T-helper 1 cell treated with Interleukin-12 subunit alpha and Interleukin-12 subunit beta and Interleukin-4 antibody, amounts not matched to agents 30 μg/mL and 1 μg/mL, for 36 hours (primary cell): ENCODE measurements at regions not wholly inside any gene's neighbourhood (a gene's known extent, or its start where the extent isn't known, plus 50 kb on each side); places are given as distances from the start of the nearest gene placed in this dataset.
"Not testable (repeated sequence)": the region's sequence is repeated elsewhere in the genome, so short reads cannot be mapped to it uniquely, and the experiment has no call there.

Source experiments
- H3K27ac Mint-ChIP-seq: one replicate; pipeline ENCODE4 v1.8.0; 2021; ENCODE audit warnings: mild to moderate bottlenecking, mixed read lengths
- H3K27me3 Mint-ChIP-seq: one replicate; pipeline ENCODE4 v1.8.0; 2021; ENCODE audit warnings: low read depth, mixed read lengths
- H3K36me3 Mint-ChIP-seq: one replicate; pipeline ENCODE4 v1.8.0; 2021; ENCODE audit warnings: low read depth, mixed read lengths
- H3K4me1 Mint-ChIP-seq: one replicate; pipeline ENCODE4 v1.8.0; 2021; ENCODE audit warnings: low read depth, mixed read lengths
- H3K4me3 Mint-ChIP-seq: one replicate; pipeline ENCODE4 v1.8.0; 2021; ENCODE audit warnings: mild to moderate bottlenecking, moderate library complexity, mixed read lengths
- H3K9me3 Mint-ChIP-seq: one replicate; pipeline ENCODE4 v1.8.0; 2021; ENCODE audit warnings: mixed read lengths

GRCh38 chr2:870426-870825 is 80.2 kb upstream of the SNTG2 start:
- Mint-ChIP-seq H3K4me3 (no peak overlapping the region), H3K36me3 (no peaks in the 10 kb centered on the region), H3K27me3 (no peaks in the 10 kb centered on the region), H3K27ac (no peak overlapping the region), H3K9me3 (no peaks in the 10 kb centered on the region), H3K4me1 (no peaks in the 10 kb centered on the region)

DNA sequence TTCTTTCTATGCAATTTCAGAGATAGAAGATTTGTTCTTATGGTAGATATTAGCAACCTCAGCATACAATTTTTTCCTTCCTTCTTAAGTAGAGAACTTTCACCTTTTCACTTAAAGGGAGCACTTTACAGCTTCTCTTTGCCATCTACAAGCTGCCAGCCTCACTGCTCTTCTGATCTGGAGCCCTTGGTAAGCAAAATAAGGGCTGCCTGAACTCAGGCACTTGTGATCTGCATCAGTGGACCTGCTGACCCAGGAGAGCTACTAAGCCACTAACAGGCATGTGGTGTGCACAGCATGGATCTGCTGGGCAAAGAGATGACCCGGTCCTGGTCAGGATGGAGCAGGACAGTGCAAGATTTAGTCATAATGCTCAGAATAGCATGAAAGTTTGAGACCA is 80.8 kb upstream of the SNTG2 start:
- Mint-ChIP-seq H3K27ac (no peak overlapping the region), H3K4me3 (no peak overlapping the region), H3K9me3 (no peaks in the 10 kb centered on the region), H3K27me3 (no peaks in the 10 kb centered on the region), H3K36me3 (no peaks in the 10 kb centered on the region), H3K4me1 (no peaks in the 10 kb centered on the region)

DNA sequence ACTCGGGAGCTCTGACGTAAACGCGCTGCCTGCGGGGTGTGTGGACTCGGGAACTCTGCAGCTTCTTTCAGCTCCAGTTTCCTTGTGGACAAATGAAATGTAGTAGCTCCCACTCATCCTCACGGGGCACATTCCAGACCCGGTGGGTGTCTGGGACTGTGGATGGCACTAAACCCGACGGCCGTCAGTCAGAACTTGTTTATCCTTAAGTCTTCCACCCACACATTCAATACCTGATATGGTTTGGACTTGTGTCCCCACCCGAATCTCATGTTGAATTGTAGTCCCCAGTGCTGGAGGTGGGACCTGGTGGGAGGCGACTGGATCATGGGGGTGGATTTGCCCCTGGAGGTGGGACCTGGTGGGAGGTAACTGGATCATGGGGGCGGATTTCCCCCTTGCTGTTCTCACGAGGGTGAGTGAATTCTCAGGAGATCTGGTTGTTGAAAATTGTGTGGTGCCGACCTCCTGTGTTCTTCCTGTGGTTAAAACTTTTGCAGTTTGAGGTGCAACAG is 81.2 kb upstream of the SNTG2 start:
- H3K9me3 Mint-ChIP-seq, result no peaks in the 10 kb centered on the region
- H3K36me3 Mint-ChIP-seq, result no peaks in the 10 kb centered on the region
- H3K4me3 Mint-ChIP-seq, result no peak overlapping the region
- H3K27me3 Mint-ChIP-seq, result no peaks in the 10 kb centered on the region
- no peak overlapping the region for H3K27ac Mint-ChIP-seq
- no peaks in the 10 kb centered on the region for H3K4me1 Mint-ChIP-seq

GRCh38 chr2:868857-869256 is 81.8 kb upstream of the SNTG2 start:
- not testable (repeated sequence) for H3K27ac Mint-ChIP-seq, H3K9me3 Mint-ChIP-seq, H3K4me3 Mint-ChIP-seq, H3K27me3 Mint-ChIP-seq, H3K4me1 Mint-ChIP-seq, H3K36me3 Mint-ChIP-seq

DNA sequence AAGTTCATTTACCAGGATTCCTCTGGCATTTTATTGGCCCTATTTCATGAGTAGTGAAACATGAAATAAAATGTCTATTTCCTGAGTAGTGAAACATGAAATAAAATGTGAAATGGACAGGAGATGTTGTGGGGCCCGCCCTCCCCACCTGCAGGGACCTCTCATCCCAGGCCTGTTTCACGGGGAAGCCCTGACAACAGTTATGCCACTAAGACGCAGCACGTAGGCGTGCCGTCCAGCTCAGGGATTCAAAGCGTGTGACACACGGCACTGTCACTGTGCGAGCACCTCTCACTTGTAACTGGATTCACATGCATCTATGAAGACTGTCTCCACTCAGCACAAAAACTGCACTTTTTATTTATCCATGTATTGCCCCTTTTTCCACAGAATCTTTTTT is 83.4 kb upstream of the SNTG2 start:
- Mint-ChIP-seq H3K36me3 (no peaks in the 10 kb centered on the region), H3K4me3 (no peak overlapping the region), H3K4me1 (no peaks in the 10 kb centered on the region), H3K27me3 (no peaks in the 10 kb centered on the region), H3K9me3 (no peaks in the 10 kb centered on the region), H3K27ac (no peak overlapping the region)

DNA sequence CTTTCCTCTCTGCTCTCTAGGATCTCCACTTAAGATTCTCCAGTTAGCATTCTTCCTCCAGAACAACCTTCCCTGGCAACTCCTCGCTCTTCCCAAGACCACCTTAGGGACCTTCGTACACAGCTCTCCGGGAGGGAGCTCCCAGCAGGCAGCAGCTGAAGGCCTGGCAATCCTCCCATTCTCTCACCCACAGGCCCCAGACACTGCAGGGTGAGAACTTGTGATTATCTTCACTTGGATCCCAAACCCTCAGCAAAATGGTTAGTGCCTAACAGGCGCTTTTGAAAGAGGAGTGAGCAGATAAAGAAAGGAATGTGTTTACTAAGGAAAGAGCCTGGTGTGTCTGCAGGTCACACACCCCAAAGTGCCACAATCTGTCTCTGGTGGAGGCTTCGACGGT is 83.8 kb upstream of the SNTG2 start:
- Mint-ChIP-seq H3K27ac (no peak overlapping the region), H3K9me3 (no peaks in the 10 kb centered on the region), H3K4me1 (no peaks in the 10 kb centered on the region), H3K4me3 (no peak overlapping the region), H3K27me3 (no peaks in the 10 kb centered on the region), H3K36me3 (no peaks in the 10 kb centered on the region)

DNA sequence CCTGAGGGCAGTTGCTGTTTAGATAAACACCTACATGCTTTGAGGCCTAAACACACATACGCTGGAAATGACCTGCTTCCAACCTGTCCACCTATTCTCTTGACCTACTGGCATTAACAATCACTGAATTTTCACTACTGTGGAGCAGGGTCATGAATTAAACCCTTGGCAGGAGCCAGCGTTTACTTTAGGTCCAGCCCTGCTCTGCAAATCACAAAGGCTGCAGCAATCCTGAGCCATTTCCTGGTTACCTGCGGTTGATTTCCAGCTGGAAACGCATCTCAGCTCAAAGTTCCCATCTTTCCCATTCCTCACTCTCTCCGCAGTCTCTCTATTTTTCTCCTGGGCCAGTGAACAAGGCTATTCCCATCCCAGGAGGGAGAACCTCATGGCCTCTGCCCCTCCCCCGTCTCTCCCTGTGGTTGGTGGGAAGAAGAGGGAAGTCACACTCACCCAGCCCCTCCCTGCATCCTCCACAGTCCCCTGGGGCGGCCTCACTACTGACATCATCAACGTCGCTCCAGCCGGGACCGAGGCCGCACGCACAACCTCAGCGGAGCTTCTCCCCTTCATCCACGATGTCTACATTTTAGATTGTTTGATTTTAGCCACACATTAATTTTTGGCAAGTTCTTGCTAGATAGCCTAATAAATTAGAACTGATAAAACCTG is 84.5 kb upstream of the SNTG2 start:
- Mint-ChIP-seq H3K36me3 (no peaks in the 10 kb centered on the region), H3K4me1 (no peaks in the 10 kb centered on the region), H3K9me3 (no peaks in the 10 kb centered on the region), H3K27me3 (no peaks in the 10 kb centered on the region), H3K27ac (no peak overlapping the region), H3K4me3 (no peak overlapping the region)

GRCh38 chr2:864501-865106 is 86.0 kb upstream of the SNTG2 start:
- no peak overlapping the region for H3K4me3 Mint-ChIP-seq
- no peaks in the 10 kb centered on the region for H3K36me3 Mint-ChIP-seq
- no peaks in the 10 kb centered on the region for H3K27me3 Mint-ChIP-seq
- no peaks in the 10 kb centered on the region for H3K4me1 Mint-ChIP-seq
- H3K27ac Mint-ChIP-seq, result no peak overlapping the region
- no peaks in the 10 kb centered on the region for H3K9me3 Mint-ChIP-seq

DNA sequence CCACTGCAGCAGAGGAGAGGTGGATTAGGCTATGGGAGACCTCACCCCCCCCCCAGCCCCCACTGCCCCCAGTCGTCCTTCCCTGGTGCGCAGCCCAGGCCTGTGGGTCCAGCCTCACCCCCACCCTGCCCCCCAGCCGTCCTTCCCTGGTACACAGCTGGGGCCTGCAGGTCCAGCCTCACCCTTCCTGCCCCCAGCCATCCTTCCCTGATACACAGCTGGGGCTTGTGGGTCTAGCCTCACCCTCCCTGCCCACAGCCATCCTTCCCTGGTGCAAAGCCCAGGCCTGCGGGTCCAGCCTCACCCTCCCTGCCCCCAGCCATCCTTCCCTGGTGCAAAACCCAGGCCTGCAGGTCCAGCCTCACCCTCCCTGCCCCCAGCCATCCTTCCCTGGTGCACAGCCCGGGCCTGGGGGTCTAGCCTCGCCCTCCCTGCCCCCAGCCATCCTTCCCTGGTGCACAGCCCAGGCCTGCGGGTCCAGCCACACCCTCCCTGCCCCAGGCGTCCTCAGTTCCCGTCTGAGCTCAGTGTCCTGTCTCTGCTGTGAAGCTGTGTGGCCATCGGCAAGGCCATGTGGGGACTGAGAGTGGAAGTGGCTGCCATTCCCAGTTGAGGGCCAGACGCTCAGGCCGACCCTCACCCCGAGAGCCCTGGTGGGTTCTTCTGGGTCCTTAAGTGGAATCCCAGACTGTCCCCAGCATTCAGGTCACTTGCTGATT is 86.8 kb upstream of the SNTG2 start:
- no peak overlapping the region for H3K27ac Mint-ChIP-seq
- H3K9me3 Mint-ChIP-seq, result no peaks in the 10 kb centered on the region
- no peaks in the 10 kb centered on the region for H3K36me3 Mint-ChIP-seq

GRCh38 chr2:862731-863466 is 87.8 kb upstream of the SNTG2 start:
- H3K4me1 Mint-ChIP-seq, result no peaks in the 10 kb centered on the region
- no peak overlapping the region for H3K4me3 Mint-ChIP-seq
- H3K27me3 Mint-ChIP-seq, result no peaks in the 10 kb centered on the region
- no peaks in the 10 kb centered on the region for H3K36me3 Mint-ChIP-seq
- no peaks in the 10 kb centered on the region for H3K9me3 Mint-ChIP-seq
- no peak overlapping the region for H3K27ac Mint-ChIP-seq

More for the DNA sequence above, 86.8 kb upstream of the SNTG2 start:
- no peak overlapping the region for H3K4me3 Mint-ChIP-seq
- no peaks in the 10 kb centered on the region for H3K4me1 Mint-ChIP-seq
- H3K27me3 Mint-ChIP-seq, result no peaks in the 10 kb centered on the region

GRCh38 chr2:862355-862687 is 88.3 kb upstream of the SNTG2 start:
- Mint-ChIP-seq H3K36me3 (no peaks in the 10 kb centered on the region), H3K4me1 (no peaks in the 10 kb centered on the region), H3K27me3 (no peaks in the 10 kb centered on the region), H3K4me3 (no peak overlapping the region), H3K27ac (no peak overlapping the region), H3K9me3 (no peaks in the 10 kb centered on the region)

- no peaks in the 10 kb centered on the region for H3K9me3 Mint-ChIP-seq
- no peak overlapping the region for H3K27ac Mint-ChIP-seq
- H3K36me3 Mint-ChIP-seq, result no peaks in the 10 kb centered on the region
- no peaks in the 10 kb centered on the region for H3K27me3 Mint-ChIP-seq
- no peaks in the 10 kb centered on the region for H3K4me1 Mint-ChIP-seq
- no peak overlapping the region for H3K4me3 Mint-ChIP-seq
Observed at GRCh38 chr2:861655-862354, 88.8 kb upstream of the SNTG2 start.

DNA sequence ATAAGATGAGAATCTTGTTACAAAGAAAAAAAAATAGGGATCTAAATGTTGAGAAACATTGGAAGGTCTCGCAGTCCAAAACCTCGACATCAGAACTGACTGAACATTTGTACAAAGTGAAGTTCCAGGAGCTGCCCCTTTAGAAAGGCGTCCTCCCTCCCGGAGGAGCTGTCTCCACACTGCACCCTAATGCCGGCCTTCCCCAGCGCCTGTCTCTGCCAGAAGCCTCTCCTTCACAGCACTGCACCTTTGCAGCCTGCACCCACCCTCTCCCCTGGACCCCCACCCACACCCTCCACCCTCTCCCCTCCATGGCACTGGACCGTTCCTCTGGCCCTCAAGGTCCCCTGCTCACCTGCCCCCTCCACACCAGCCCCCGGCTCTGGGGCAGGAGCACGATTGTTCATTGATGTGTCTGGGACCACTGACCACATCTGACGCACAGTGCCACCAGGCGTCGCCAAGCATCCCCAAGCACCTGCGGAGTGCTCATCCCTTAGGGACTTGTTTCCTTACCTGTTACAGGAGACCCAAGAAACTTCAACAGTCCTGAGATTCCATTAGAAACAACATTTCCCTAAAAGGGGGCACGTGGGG is 90.3 kb upstream of the SNTG2 start:
- Mint-ChIP-seq H3K36me3 (no peaks in the 10 kb centered on the region), H3K9me3 (peaks cover 6% of the 10 kb centered on the region), H3K4me1 (peaks cover 5% of the 10 kb centered on the region), H3K27me3 (no peaks in the 10 kb centered on the region), H3K27ac (no peak overlapping the region), H3K4me3 (no peak overlapping the region)

DNA sequence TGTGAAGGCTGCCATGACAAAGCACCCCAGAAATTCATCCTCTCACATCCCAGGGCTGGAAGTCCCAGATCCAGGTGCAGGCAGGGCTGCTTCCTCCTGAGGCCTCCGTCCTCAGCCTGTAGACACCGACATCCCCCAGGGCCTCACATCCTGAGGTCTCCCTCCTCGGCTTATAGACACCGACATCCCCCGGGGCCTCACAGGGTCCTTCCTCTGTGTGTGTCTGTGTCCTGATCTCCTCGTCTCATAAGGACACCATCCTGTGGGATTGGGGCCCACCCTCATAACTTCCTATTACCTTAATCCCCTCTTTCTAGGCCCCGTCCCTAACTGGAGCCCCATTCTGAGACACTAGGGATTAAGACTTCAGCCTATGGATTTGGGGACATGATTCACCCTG is 92.0 kb upstream of the SNTG2 start:
- Mint-ChIP-seq H3K27ac (no peak overlapping the region), H3K4me3 (no peak overlapping the region), H3K9me3 (peaks cover 19% of the 10 kb centered on the region), H3K27me3 (no peaks in the 10 kb centered on the region), H3K4me1 (peaks cover 16% of the 10 kb centered on the region), H3K36me3 (peaks cover 5% of the 10 kb centered on the region)
